ENCODE measurements at regions not wholly inside any gene's neighbourhood (a gene's known extent, or its start where the extent isn't known, plus 50 kb on each side); places are given as distances from the start of the nearest gene placed in this dataset.

DNA sequence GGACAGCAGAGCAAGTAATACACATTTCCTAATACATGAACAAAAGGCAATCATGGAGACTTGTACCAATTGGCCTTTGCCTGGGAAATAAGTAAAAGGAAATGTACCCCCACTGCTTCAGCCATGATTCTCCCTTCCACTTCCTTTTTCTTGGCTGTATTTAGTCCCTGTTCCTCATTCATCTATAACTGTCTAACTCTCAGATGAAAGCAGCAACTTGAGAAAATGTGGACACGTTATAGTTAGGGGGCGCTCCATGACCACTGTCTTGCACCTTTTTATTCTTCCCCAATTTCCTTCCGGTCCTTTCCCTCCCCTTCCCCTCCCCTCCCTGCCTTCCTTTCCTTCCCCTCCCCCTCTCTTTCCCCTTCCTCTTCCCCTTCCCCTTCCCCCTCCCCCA is 61.3 kb upstream of the BARX2 start:
- TF ChIP-seq CTCF (optimal IDR thresholded peaks at IDR 0.05 in 1 of 3, IDR thresholded peaks at IDR 0.05 in 1 of 3, conservative IDR thresholded peaks at IDR 0.05 in 1 of 3; ENCODE audit: extremely low read depth in 1 of 3, insufficient read depth in 2 of 3, low read length in 3 of 3) (no peak), EZH2 (IDR thresholded peaks at IDR 0.05; ENCODE audit: low read length) (no peak)
